Putamen (tissue), 1 donor: ENCODE measurements at regions not wholly inside any gene's neighbourhood (a gene's known extent, or its start where the extent isn't known, plus 50 kb on each side); places are given as distances from the start of the nearest gene placed in this dataset.
"Not testable (repeated sequence)": the region's sequence is repeated elsewhere in the genome, so short reads cannot be mapped to it uniquely, and the experiment has no call there.

Experiments
- DNase-seq: peaks from one replicate; pipeline ENCODE4 v3.0.0-alpha.2; 2016; ENCODE audit warnings: low spot score

- no peak for DNase-seq
Observed at GRCh38 chr6:137969874-137970273, 102.8 kb downstream of the TNFAIP3 start.

- no peak for DNase-seq
Observed at GRCh38 chr6:137970368-137970767, 103.3 kb downstream of the TNFAIP3 start.

GRCh38 chr6:137973201-137973600 lies 106.1 kb downstream of the TNFAIP3 start:
- DNase-seq, result no peak

- no peak for DNase-seq
Observed at GRCh38 chr6:137975188-137975940, 108.3 kb downstream of the TNFAIP3 start.

GRCh38 chr6:137976430-137976829 lies 109.4 kb downstream of the TNFAIP3 start:
- no peak for DNase-seq

GRCh38 chr6:137977206-137977605 lies 110.1 kb downstream of the TNFAIP3 start:
- DNase-seq, result no peak

- no peak for DNase-seq
Observed at GRCh38 chr6:137977814-137978213, 110.8 kb downstream of the TNFAIP3 start.

- DNase-seq, result no peak
Observed at GRCh38 chr6:137978252-137978896, 111.3 kb downstream of the TNFAIP3 start.

- not testable (repeated sequence) for DNase-seq
Observed at GRCh38 chr6:137979263-137979662, 112.2 kb downstream of the TNFAIP3 start.

GRCh38 chr6:137980777-137981176 lies 113.7 kb downstream of the TNFAIP3 start:
- DNase-seq, result no peak

GRCh38 chr6:137981758-137982157 lies 114.7 kb downstream of the TNFAIP3 start:
- DNase-seq, result no peak

- no peak for DNase-seq
Observed at GRCh38 chr6:137982418-137983189, 115.5 kb downstream of the TNFAIP3 start.

GRCh38 chr6:137983269-137983668 lies 116.2 kb downstream of the TNFAIP3 start:
- no peak for DNase-seq

GRCh38 chr6:137989664-137990063 lies 117.6 kb downstream of the PERP start:
- no peak for DNase-seq

GRCh38 chr6:137995371-137995770 lies 111.8 kb downstream of the PERP start:
- no peak for DNase-seq

- DNase-seq, result no peak
Observed at GRCh38 chr6:137998461-137999019, 108.7 kb downstream of the PERP start.

- no peak for DNase-seq
Observed at GRCh38 chr6:137999815-138000214, 107.4 kb downstream of the PERP start.

- DNase-seq, result no peak
Observed at GRCh38 chr6:138000941-138001340, 106.3 kb downstream of the PERP start.

- peak; percentile 41 for DNase-seq
Observed at GRCh38 chr6:138001750-138002349, 105.4 kb downstream of the PERP start.

- DNase-seq, result no peak
Observed at GRCh38 chr6:138004430-138005287, 102.6 kb downstream of the PERP start.

- DNase-seq, result no peak
Observed at GRCh38 chr6:138005846-138006245, 101.4 kb downstream of the PERP start.
